Liver (tissue), 3 donors: ENCODE measurements at regions not wholly inside any gene's neighbourhood (a gene's known extent, or its start where the extent isn't known, plus 50 kb on each side); places are given as distances from the start of the nearest gene placed in this dataset.

Experiments
- CTCF ChIP-seq: fragments of 150-350 bp; IDR thresholded peaks from 2 replicates; pipeline ENCODE4 v1.5.1; 2017; ENCODE audit warnings: improper control_type of control experiment, low read depth, low read length; ENCODE audit not compliant: missing input control
- FOXA1 ChIP-seq: IDR thresholded peaks from 2 replicates; pipeline ENCODE4 v1.6.1; 2016; ENCODE audit warnings: antibody characterized with exemption
- FOXA2 ChIP-seq: IDR thresholded peaks from 2 replicates; pipeline ENCODE4 v1.6.1; 2016; ENCODE audit warnings: antibody characterized with exemption
- GABPA ChIP-seq, 2 donors: IDR thresholded peaks in 1 of 2; conservative IDR thresholded peaks in 1 of 2; 2 replicates each; pipeline ENCODE4 v1.6.1; 2016; ENCODE audit warnings: antibody characterized with exemption in 2 of 2, mild to moderate bottlenecking in 1 of 2, moderate library complexity in 1 of 2
- JUND ChIP-seq, 2 donors: IDR thresholded peaks; 2 replicates each; pipeline ENCODE4 v1.6.1; 2016; ENCODE audit warnings: antibody characterized with exemption in 2 of 2
- RAD21 ChIP-seq, 2 donors: IDR thresholded peaks; 2 replicates each; pipeline ENCODE4 v1.6.1; 2016; ENCODE audit warnings: antibody characterized with exemption in 2 of 2, mild to moderate bottlenecking in 2 of 2
- SP1 ChIP-seq: IDR thresholded peaks from 2 replicates; pipeline ENCODE4 v1.6.1; 2018; ENCODE audit warnings: antibody characterized with exemption, mild to moderate bottlenecking
- TAF1 ChIP-seq: conservative IDR thresholded peaks from 2 replicates; pipeline ENCODE4 v1.6.1; 2016; ENCODE audit warnings: antibody characterized with exemption, mild to moderate bottlenecking
- YY1 ChIP-seq: IDR thresholded peaks from 2 replicates; pipeline ENCODE4 v1.6.1; 2016; ENCODE audit warnings: antibody characterized with exemption, mild to moderate bottlenecking
- TF ChIP-seq, protein P1 (sequence below): IDR thresholded peaks from 2 replicates; pipeline ENCODE4 v1.6.1; 2016; ENCODE audit warnings: antibody characterized with exemption
- TF ChIP-seq, protein P2 (sequence below): IDR thresholded peaks from 2 replicates; pipeline ENCODE4 v1.6.1; 2016; ENCODE audit warnings: antibody characterized with exemption, mild to moderate bottlenecking
- TF ChIP-seq, protein P3 (sequence below): IDR thresholded peaks from 2 replicates; pipeline ENCODE4 v1.6.1; 2016; ENCODE audit warnings: antibody characterized with exemption
- donor health status: healthy.
- donor health status: healthy.

DNA sequence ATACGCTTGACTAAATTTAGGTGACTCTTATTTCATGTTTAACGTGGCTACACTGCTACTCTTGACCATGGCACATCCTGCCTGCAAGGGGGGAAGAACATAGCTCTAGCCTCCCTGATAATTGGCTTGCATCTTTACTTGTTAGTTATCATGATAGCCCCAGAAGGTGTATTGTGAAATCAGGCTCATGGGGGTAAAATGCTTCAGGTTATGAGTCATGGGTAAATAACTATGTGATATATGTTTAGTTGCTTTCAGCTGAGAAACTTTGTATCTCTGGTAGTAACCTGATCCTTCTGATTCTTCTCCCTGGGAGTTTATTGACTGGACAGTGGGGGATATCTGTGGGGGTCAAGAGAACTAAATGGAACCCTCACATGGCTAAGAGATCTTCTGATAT lies 660.8 kb upstream of the UBE2E2 start:
- no peak for TF ChIP-seq CTCF
- TF ChIP-seq JUND (IDR thresholded peaks at IDR 0.05): no peak
- TF ChIP-seq RAD21 (IDR thresholded peaks at IDR 0.05): no peak
- no peak for TF ChIP-seq GABPA (IDR thresholded peaks at IDR 0.05 in 1 of 2, conservative IDR thresholded peaks at IDR 0.05 in 1 of 2)
- no peak for TF ChIP-seq FOXA2
- TF ChIP-seq TAF1: no peak
- TF ChIP-seq, protein P1, sequence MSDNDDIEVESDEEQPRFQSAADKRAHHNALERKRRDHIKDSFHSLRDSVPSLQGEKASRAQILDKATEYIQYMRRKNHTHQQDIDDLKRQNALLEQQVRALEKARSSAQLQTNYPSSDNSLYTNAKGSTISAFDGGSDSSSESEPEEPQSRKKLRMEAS: no peak
- TF ChIP-seq, protein P2, sequence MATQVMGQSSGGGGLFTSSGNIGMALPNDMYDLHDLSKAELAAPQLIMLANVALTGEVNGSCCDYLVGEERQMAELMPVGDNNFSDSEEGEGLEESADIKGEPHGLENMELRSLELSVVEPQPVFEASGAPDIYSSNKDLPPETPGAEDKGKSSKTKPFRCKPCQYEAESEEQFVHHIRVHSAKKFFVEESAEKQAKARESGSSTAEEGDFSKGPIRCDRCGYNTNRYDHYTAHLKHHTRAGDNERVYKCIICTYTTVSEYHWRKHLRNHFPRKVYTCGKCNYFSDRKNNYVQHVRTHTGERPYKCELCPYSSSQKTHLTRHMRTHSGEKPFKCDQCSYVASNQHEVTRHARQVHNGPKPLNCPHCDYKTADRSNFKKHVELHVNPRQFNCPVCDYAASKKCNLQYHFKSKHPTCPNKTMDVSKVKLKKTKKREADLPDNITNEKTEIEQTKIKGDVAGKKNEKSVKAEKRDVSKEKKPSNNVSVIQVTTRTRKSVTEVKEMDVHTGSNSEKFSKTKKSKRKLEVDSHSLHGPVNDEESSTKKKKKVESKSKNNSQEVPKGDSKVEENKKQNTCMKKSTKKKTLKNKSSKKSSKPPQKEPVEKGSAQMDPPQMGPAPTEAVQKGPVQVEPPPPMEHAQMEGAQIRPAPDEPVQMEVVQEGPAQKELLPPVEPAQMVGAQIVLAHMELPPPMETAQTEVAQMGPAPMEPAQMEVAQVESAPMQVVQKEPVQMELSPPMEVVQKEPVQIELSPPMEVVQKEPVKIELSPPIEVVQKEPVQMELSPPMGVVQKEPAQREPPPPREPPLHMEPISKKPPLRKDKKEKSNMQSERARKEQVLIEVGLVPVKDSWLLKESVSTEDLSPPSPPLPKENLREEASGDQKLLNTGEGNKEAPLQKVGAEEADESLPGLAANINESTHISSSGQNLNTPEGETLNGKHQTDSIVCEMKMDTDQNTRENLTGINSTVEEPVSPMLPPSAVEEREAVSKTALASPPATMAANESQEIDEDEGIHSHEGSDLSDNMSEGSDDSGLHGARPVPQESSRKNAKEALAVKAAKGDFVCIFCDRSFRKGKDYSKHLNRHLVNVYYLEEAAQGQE: no peak
- no peak for TF ChIP-seq FOXA1
- TF ChIP-seq YY1: no peak
- no peak for TF ChIP-seq SP1
- TF ChIP-seq, protein P3, sequence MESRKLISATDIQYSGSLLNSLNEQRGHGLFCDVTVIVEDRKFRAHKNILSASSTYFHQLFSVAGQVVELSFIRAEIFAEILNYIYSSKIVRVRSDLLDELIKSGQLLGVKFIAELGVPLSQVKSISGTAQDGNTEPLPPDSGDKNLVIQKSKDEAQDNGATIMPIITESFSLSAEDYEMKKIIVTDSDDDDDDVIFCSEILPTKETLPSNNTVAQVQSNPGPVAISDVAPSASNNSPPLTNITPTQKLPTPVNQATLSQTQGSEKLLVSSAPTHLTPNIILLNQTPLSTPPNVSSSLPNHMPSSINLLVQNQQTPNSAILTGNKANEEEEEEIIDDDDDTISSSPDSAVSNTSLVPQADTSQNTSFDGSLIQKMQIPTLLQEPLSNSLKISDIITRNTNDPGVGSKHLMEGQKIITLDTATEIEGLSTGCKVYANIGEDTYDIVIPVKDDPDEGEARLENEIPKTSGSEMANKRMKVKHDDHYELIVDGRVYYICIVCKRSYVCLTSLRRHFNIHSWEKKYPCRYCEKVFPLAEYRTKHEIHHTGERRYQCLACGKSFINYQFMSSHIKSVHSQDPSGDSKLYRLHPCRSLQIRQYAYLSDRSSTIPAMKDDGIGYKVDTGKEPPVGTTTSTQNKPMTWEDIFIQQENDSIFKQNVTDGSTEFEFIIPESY: no peak
